A549 (cell line): ENCODE measurements at regions not wholly inside any gene's neighbourhood (a gene's known extent, or its start where the extent isn't known, plus 50 kb on each side); places are given as distances from the start of the nearest gene placed in this dataset.

Experiments
- CTCF ChIP-seq: fragments of >200 bp; sonication (Bioruptor Twin); formaldehyde crosslinking; IDR thresholded peaks from 3 replicates; pipeline ENCODE4 v1.5.1; 2016
- EHF ChIP-seq: fragments of 250-450 bp; sonication (Bioruptor Pico); IDR thresholded peaks from 2 replicates; pipeline ENCODE4 v1.5.0; 2020; ENCODE audit warnings: mild to moderate bottlenecking
- JUNB ChIP-seq: fragments of >200 bp; sonication (Bioruptor Twin); formaldehyde crosslinking; IDR thresholded peaks from 2 replicates; pipeline ENCODE4 v1.6.1; 2016
- SMC3 ChIP-seq: fragments of >200 bp; sonication (Bioruptor Twin); formaldehyde crosslinking; IDR thresholded peaks from 3 replicates; pipeline ENCODE4 v1.6.1; 2018; ENCODE audit warnings: inconsistent platforms

DNA sequence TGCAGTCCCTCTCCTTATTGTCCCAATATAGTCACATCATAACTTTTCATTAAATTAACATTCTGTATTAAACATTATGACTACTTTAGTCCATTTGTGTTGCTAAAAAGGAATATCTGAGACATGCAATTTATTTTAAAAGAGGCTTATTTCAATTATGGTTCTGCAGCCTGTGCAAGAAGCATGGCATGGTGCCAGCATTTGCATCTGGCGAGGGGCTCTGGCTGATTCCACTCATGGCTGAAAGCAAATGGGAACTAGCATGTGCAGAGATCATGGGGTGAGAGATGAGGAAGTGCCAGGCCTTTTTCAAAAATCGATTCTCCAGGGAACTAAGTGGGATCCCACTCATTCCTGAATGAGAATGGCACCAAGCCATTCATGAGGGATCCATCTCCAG, 476.3 kb upstream of the RPS6KA3 start:
- TF ChIP-seq SMC3 (no peak), CTCF (no peak), EHF (CRISPR knock-in tag) (no peak), JUNB (no peak)
